ENCODE measurements at regions not wholly inside any gene's neighbourhood (a gene's known extent, or its start where the extent isn't known, plus 50 kb on each side); places are given as distances from the start of the nearest gene placed in this dataset.

- no peak for TF ChIP-seq POLR2A (IDR thresholded peaks at IDR 0.05)
- TF ChIP-seq, protein P1, sequence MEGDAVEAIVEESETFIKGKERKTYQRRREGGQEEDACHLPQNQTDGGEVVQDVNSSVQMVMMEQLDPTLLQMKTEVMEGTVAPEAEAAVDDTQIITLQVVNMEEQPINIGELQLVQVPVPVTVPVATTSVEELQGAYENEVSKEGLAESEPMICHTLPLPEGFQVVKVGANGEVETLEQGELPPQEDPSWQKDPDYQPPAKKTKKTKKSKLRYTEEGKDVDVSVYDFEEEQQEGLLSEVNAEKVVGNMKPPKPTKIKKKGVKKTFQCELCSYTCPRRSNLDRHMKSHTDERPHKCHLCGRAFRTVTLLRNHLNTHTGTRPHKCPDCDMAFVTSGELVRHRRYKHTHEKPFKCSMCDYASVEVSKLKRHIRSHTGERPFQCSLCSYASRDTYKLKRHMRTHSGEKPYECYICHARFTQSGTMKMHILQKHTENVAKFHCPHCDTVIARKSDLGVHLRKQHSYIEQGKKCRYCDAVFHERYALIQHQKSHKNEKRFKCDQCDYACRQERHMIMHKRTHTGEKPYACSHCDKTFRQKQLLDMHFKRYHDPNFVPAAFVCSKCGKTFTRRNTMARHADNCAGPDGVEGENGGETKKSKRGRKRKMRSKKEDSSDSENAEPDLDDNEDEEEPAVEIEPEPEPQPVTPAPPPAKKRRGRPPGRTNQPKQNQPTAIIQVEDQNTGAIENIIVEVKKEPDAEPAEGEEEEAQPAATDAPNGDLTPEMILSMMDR (IDR thresholded peaks at IDR 0.05), result no peak
Measured at GRCh38 chr2:107312240-107312639, 426.3 kb upstream of the ST6GAL2 start.

GRCh38 chr2:107313316-107313715 lies 427.3 kb upstream of the ST6GAL2 start:
- intact Hi-C loops (cut with DNase I), result no loop called here
- Histone ChIP-seq H3K36me3 (no peaks in the 10 kb centered on the region), H3K27me3 (no peaks in the 10 kb centered on the region), H3K4me1 (peaks cover 0 to 5% (median 0%) of the 10 kb centered on the region in 3 donors), H3K27ac (no peak overlapping the region), H3K9me3 (no peaks in the 10 kb centered on the region), H3K4me3 (no peak overlapping the region)
- TF ChIP-seq, protein P1 (IDR thresholded peaks at IDR 0.05), result no peak
- TF ChIP-seq POLR2A (IDR thresholded peaks at IDR 0.05), result no peak
- 14 to 26% methylated on average over 1 of the region's 1 CpG for WGBS, 2 donors
- no peak for DNase-seq

More at GRCh38 chr2:107312240-107312639, 426.3 kb upstream of the ST6GAL2 start:
- DNase-seq, result no peak
- no peaks in the 10 kb centered on the region for H3K27me3 ChIP-seq
- 76 to 86% methylated on average over 4 of the region's 4 CpGs for WGBS, 2 donors
- no peaks in the 10 kb centered on the region for H3K36me3 ChIP-seq
- H3K9me3 ChIP-seq, result no peaks in the 10 kb centered on the region
- intact Hi-C loops (cut with DNase I), result no loop called here
- no peak overlapping the region for H3K4me3 ChIP-seq
- no peak overlapping the region for H3K27ac ChIP-seq
- H3K4me1 ChIP-seq, result peaks cover 0 to 5% (median 0%) of the 10 kb centered on the region in 3 donors

GRCh38 chr2:107320881-107321280 lies 434.9 kb upstream of the ST6GAL2 start:
- intact Hi-C loops (cut with DNase I), result no loop called here
- DNase-seq, result no peak
- Histone ChIP-seq H3K9me3 (no peaks in the 10 kb centered on the region), H3K4me1 (peaks cover 0 to 8% (median 2%) of the 10 kb centered on the region in 3 donors), H3K27me3 (no peaks in the 10 kb centered on the region), H3K4me3 (no peak overlapping the region), H3K27ac (no peak overlapping the region), H3K36me3 (no peaks in the 10 kb centered on the region)
- WGBS, 2 donors, result 83 to 100% methylated on average over 1 of the region's 1 CpG
- TF ChIP-seq, protein P1 (IDR thresholded peaks at IDR 0.05), result no peak
- TF ChIP-seq POLR2A (IDR thresholded peaks at IDR 0.05), result no peak

GRCh38 chr2:107322416-107322815 lies 436.4 kb upstream of the ST6GAL2 start:
- intact Hi-C loops (cut with DNase I), result no loop called here
- no peaks in the 10 kb centered on the region for H3K36me3 ChIP-seq
- TF ChIP-seq, protein P1 (IDR thresholded peaks at IDR 0.05), result no peak
- no peaks in the 10 kb centered on the region for H3K27me3 ChIP-seq
- H3K27ac ChIP-seq, result no peak overlapping the region
- H3K4me1 ChIP-seq, result peaks cover 0 to 21% (median 3%) of the 10 kb centered on the region in 3 donors
- no peaks in the 10 kb centered on the region for H3K9me3 ChIP-seq
- WGBS, 2 donors, result 73 to 81% methylated on average over 6 of the region's 6 CpGs
- no peak for DNase-seq
- H3K4me3 ChIP-seq, result no peak overlapping the region

DNA sequence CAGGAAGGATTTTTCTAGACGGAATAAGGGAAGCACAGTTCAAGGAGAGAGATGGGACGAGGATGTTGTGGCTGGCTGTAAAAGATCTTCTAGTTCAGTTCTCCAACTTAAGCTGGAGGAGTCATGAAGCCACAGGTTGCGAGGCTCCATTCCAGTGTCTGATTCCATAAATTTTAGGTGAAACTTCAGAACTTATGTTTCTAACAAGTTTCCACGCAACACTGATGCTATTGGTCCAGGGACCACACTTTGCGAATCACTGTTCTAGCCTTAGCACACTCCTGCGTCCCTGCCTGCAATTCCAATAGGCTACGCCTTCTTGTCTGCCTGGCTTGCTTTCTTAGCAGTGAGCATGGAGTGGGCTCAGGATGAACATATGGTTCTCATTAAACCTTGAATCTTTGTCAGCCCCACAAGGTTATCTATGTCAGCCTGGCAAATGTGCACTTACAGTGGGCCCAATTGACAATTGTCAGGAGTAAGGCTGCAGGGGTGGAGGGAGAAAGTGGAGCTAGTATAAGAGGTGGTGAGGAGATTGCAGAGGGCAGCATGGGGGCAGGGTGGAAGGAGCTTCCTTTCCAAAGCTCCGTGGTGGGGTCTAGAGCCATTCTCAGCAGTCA lies 438.1 kb upstream of the ST6GAL2 start:
- Histone ChIP-seq H3K4me1 (peaks cover 0 to 21% (median 3%) of the 10 kb centered on the region in 3 donors), H3K4me3 (no peak overlapping the region), H3K9me3 (no peaks in the 10 kb centered on the region), H3K27me3 (no peaks in the 10 kb centered on the region), H3K36me3 (no peaks in the 10 kb centered on the region), H3K27ac (no peak overlapping the region)
- WGBS, 2 donors, result 77 to 85% methylated on average over 8 of the region's 8 CpGs
- TF ChIP-seq POLR2A (IDR thresholded peaks at IDR 0.05), result no peak
- TF ChIP-seq, protein P1 (IDR thresholded peaks at IDR 0.05), result no peak
- no peak for DNase-seq
- intact Hi-C loops (cut with DNase I), result no loop called here

All from esophagus squamous epithelium (tissue), 5 donors.